AG04450 (cell line): ENCODE measurements at regions not wholly inside any gene's neighbourhood (a gene's known extent, or its start where the extent isn't known, plus 50 kb on each side); places are given as distances from the start of the nearest gene placed in this dataset.

Experiments used
- CTCF ChIA-PET: fragments of 300-600, 350-600 bp; formaldehyde crosslinking; extraction: SDS; loops from one replicate; lab custom pipeline; 2022; ENCODE audit warnings: antibody characterized with exemption, inconsistent platforms; lab: Charles Lee
- POLR2A ChIA-PET: fragments of 350-600 bp; formaldehyde crosslinking; extraction: SDS; loops from one replicate; lab custom pipeline; 2021; ENCODE audit warnings: antibody characterized with exemption, inconsistent platforms; lab: Yijun Ruan, JAX
- DNase-seq: peaks from one replicate; pipeline ENCODE4 v3.0.0-alpha.2; 2011; ENCODE audit warnings: low read depth, low spot score
- H3K27ac ChIP-seq: one replicate; pipeline ENCODE4 v1.5.1; 2012; ENCODE audit warnings: low read depth, low read length, control low read depth
- H3K27me3 ChIP-seq: one replicate; pipeline ENCODE4 v1.6.0; 2012; ENCODE audit warnings: low read length; ENCODE audit not compliant: control insufficient read depth, insufficient read depth
- H3K4me3 ChIP-seq: 2 replicates; pipeline ENCODE4 v1.5.1; 2011; ENCODE audit warnings: mild to moderate bottlenecking, low read depth, low read length, control low read depth
- H3K9me3 ChIP-seq: 2 replicates; pipeline ENCODE4 v1.5.1; 2012; ENCODE audit warnings: low read length; ENCODE audit not compliant: control insufficient read depth, insufficient read depth
- CTCF ChIP-seq: IDR thresholded peaks from 2 replicates; pipeline ENCODE4 v1.5.1; 2011; ENCODE audit warnings: low read depth, low read length, control low read depth, inconsistent platforms

- Histone ChIP-seq H3K4me3 (no peak overlapping the region), H3K27me3 (no peaks in the 10 kb centered on the region), H3K9me3 (no peaks in the 10 kb centered on the region), H3K27ac (no peak overlapping the region)
- DNase-seq = no peak
- ChIA-PET POLR2A (no interaction called here), CTCF (no interaction called here)
- no peak for TF ChIP-seq CTCF
Measured at GRCh38 chr1:193584731-193585239, 398.4 kb upstream of the B3GALT2 start.

GRCh38 chr1:193581341-193581740, 394.9 kb upstream of the B3GALT2 start:
- no peaks in the 10 kb centered on the region for H3K27me3 ChIP-seq
- no peaks in the 10 kb centered on the region for H3K9me3 ChIP-seq
- no peak for TF ChIP-seq CTCF
- POLR2A ChIA-PET = no interaction called here
- no peak for DNase-seq
- no peak overlapping the region for H3K4me3 ChIP-seq
- CTCF ChIA-PET = no interaction called here
- H3K27ac ChIP-seq = no peak overlapping the region

- Histone ChIP-seq H3K27ac (no peak overlapping the region), H3K27me3 (no peaks in the 10 kb centered on the region), H3K9me3 (no peaks in the 10 kb centered on the region), H3K4me3 (no peak overlapping the region)
- DNase-seq = no peak
- POLR2A ChIA-PET = no interaction called here
- CTCF ChIA-PET = no interaction called here
- no peak for TF ChIP-seq CTCF
Measured at GRCh38 chr1:193580419-193580818, 394.0 kb upstream of the B3GALT2 start.

- no peak for DNase-seq
- no peaks in the 10 kb centered on the region for H3K9me3 ChIP-seq
- no peaks in the 10 kb centered on the region for H3K27me3 ChIP-seq
- POLR2A ChIA-PET = no interaction called here
- no peak overlapping the region for H3K27ac ChIP-seq
- CTCF ChIA-PET = no interaction called here
- H3K4me3 ChIP-seq = no peak overlapping the region
- no peak for TF ChIP-seq CTCF
Measured at GRCh38 chr1:193579323-193579722, 392.9 kb upstream of the B3GALT2 start.

- no peak for DNase-seq
- H3K4me3 ChIP-seq = no peak overlapping the region
- no peaks in the 10 kb centered on the region for H3K9me3 ChIP-seq
- no peak for TF ChIP-seq CTCF
- ChIA-PET CTCF (no interaction called here), POLR2A (no interaction called here)
- no peaks in the 10 kb centered on the region for H3K27me3 ChIP-seq
- no peak overlapping the region for H3K27ac ChIP-seq
Measured at GRCh38 chr1:193574913-193575312, 388.5 kb upstream of the B3GALT2 start.
